ENCODE measurements at regions not wholly inside any gene's neighbourhood (a gene's known extent, or its start where the extent isn't known, plus 50 kb on each side); places are given as distances from the start of the nearest gene placed in this dataset.
"Not testable (repeated sequence)": the region's sequence is repeated elsewhere in the genome, so short reads cannot be mapped to it uniquely, and the experiment has no call there.

GRCh38 chr3:135393898-135394525 is 571.5 kb upstream of the PPP2R3A start:
- no peak for DNase-seq (ENCODE audit: low read depth in 1 of 2, low spot score in 1 of 2)

GRCh38 chr3:135412475-135412874 is 553.1 kb upstream of the PPP2R3A start:
- no peak for DNase-seq (ENCODE audit: low read depth in 1 of 2, low spot score in 1 of 2)

- no peak for DNase-seq (ENCODE audit: low read depth in 1 of 2, low spot score in 1 of 2)
Observed at GRCh38 chr3:135416182-135416581, 549.3 kb upstream of the PPP2R3A start.

- no peak for DNase-seq (ENCODE audit: low read depth in 1 of 2, low spot score in 1 of 2)
Observed at GRCh38 chr3:135419155-135419554, 546.4 kb upstream of the PPP2R3A start.

- DNase-seq (ENCODE audit: low read depth in 1 of 2, low spot score in 1 of 2), result no peak
Observed at GRCh38 chr3:135426508-135426907, 539.0 kb upstream of the PPP2R3A start.

DNA sequence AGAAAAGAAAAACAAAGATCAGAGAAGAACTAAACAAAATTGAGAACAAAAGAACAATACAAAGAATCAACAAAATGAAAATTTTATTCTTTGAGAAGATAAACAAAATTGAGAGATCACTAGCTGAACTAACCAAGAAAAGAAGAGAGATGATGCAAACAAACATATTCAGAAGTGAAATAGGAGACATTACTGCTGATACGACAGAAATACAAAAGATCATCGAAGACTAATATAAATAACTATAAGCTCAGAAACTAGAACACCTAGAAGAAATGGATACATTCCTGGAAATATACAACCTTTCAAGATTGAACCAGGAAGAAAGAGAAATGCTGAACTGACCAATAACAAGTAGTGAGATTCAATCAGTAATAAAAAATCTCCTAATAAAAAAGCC is 533.1 kb upstream of the PPP2R3A start:
- DNase-seq (ENCODE audit: low read depth in 1 of 2, low spot score in 1 of 2), result no peak

DNA sequence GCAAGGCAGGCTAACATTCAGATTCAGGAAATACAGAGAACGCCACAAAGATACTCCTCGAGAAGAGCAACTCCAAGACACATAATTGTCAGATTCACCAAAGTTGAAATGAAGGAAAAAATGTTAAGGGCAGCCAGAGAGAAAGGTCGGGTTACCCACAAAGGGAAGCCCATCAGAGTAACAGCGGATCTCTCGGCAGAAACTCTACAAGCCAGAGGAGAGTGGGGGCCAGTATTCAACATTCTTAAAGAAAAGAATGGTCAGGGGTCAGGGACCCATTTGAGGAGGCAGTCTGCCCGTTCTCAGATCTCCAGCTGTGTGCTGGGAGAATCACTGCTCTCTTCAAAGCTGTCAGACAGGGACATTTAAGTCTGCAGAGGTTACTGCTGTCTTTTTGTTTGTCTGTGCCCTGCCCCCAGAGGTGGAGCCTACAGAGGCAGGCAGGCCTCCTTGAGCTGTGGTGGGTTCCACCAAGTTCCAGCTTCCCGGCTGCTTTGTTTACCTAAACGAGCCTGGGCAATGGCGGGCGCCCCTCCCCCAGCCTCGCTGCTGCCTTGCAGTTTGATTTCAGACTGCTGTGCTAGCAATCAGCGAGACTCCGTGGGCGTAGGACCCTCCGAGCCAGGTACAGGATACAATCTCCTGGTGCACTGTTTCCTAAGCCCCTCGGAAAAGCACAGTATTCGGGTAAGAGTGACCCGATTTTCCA is 526.5 kb upstream of the PPP2R3A start:
- DNase-seq (ENCODE audit: low read depth in 1 of 2, low spot score in 1 of 2), result not testable (repeated sequence)

GRCh38 chr3:135439632-135440031 is 525.9 kb upstream of the PPP2R3A start:
- not testable (repeated sequence) for DNase-seq (ENCODE audit: low read depth in 1 of 2, low spot score in 1 of 2)

- no peak for DNase-seq (ENCODE audit: low read depth in 1 of 2, low spot score in 1 of 2)
Observed at GRCh38 chr3:135440233-135440632, 525.3 kb upstream of the PPP2R3A start.

DNA sequence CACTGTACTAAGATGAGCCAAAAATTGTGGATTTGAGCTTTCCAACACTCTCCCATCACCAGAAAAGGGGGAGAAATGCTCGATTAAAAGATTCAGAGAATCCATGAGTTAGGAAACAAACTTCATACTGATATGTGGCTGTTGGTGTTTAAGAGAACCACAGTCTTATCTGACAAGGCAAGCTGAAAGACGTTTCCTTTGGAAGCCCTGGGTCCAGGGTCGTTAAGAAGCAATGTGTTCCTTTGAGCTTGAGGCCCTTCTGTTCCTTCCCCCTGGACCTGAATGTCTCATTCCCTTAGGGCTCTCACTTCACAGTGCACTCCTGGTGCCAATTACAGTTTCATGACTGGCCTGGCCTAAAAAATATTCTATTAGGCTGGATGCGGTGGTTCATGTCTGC is 524.8 kb upstream of the PPP2R3A start:
- DNase-seq (ENCODE audit: low read depth in 1 of 2, low spot score in 1 of 2), result no peak

DNA sequence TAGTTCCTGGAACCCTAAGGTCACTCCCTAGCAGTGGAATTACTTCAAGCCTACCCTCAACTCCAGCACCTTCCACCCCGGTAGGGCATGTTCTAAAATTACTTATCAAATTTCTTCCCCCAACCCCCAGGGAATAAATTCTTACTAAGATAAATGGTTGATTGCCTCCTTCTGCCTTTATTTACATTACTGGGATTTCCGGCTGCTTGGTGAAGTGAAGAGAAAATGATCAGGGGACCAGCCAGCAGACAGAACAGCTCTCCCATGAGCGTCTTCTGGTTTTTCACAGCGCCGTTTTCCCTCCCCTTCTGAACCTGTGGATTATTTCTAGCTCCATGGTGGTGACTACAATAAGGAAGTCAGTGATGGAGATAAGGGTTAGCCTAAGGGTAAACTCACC is 521.5 kb upstream of the PPP2R3A start:
- no peak for DNase-seq (ENCODE audit: low read depth in 1 of 2, low spot score in 1 of 2)

GRCh38 chr3:135447483-135447882 is 518.0 kb upstream of the PPP2R3A start:
- no peak for DNase-seq (ENCODE audit: low read depth in 1 of 2, low spot score in 1 of 2)

GRCh38 chr3:135448520-135448919 is 517.0 kb upstream of the PPP2R3A start:
- DNase-seq (ENCODE audit: low read depth in 1 of 2, low spot score in 1 of 2), result no peak

DNA sequence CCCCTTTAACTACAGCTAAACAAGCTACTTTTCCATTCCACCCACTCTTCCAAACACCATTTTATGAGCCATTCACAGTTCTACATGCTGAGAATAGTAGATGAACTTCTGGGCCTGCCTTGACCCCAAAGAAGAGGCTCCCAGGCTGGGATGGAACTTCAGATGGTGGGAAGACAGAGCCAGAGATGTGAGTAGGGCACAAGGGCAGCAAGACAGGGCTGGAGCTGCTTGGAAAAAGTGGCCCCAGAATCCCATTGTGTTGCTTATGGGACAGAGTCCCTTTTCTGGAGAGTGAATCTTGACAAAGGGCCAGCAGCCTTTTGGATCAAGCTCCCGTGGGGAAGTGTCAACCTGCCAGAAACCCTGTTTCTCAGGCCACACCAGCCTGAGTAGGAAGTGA is 516.5 kb upstream of the PPP2R3A start:
- DNase-seq (ENCODE audit: low read depth in 1 of 2, low spot score in 1 of 2), result no peak

DNA sequence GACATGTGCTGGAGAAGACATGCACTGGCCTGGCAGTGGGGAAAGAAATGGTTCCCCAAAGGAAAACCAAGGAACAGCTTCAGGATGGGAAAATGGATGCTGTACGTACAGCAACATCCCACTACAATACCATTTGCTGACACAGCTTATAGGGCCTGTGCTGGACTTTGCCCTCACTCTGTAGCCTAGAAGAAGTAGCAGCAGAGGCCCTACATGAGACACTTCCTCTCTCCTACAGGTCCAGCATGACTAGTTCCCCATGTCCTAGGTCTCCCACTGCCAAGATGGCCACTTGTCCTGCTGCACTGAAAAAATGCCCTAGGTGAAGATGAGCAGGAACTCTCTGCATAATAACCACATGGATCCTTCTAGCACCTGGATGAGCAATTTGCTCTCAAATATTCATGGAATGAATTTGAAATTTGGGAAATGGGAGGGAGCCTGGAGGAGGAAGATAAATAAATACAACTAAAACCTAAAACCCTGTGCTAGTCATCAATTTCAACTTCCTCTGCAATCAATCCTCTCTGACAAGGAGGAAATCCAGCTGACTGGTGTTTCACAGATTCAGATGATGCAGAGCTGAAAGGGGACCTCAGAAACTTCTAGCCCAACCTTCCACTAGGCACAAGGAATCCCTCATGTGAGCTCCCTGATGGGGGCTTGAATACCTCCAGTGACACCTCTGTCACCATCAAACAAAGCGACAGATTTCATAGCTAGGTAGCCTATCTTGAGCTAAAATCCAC is 514.3 kb upstream of the PPP2R3A start:
- DNase-seq (ENCODE audit: low read depth in 1 of 2, low spot score in 1 of 2), result no peak

DNA sequence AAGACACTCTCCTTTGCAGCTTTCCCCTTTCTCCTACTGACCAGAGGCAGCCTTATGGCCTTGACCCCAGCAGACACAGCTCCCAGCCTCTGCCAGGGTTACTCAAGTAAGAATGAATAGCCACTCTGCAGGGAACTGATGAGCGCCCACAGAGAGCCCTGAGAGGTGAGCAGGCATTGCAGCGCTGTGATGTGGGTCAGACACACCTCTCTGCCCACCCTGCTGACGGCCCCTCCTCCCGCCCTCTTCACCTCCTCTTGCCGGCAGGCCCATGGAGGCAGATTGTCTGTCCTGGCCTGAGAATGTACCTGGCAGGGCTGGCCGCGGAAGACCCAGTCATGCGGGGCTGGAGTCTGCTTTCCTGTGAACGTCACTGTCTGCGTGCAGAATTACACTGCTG is 512.6 kb upstream of the PPP2R3A start:
- no peak for DNase-seq (ENCODE audit: low read depth in 1 of 2, low spot score in 1 of 2)

DNA sequence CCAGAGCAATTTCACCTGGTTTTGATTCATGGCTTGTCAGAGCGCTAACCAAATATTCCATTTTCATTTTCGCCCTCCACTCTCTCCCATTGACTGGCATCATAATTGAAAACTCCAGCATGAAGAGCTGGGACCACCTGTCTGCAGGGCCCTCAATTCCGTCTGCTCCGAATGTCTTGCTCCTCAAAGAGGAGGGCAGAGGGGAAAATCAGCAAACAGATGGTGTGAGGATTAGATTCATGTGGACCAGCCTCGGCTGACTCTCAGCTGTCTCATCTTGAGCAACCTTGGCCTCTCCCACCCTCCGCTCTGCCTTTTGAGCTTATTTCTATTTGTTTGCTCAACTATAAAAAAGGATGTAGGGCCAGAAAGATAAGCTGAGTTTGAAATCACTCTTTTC is 512.2 kb upstream of the PPP2R3A start:
- no peak for DNase-seq (ENCODE audit: low read depth in 1 of 2, low spot score in 1 of 2)

- DNase-seq (ENCODE audit: low read depth in 1 of 2, low spot score in 1 of 2), result no peak
Observed at GRCh38 chr3:135454890-135455289, 510.6 kb upstream of the PPP2R3A start.

- no peak for DNase-seq (ENCODE audit: low read depth in 1 of 2, low spot score in 1 of 2)
Observed at GRCh38 chr3:135456108-135456790, 509.3 kb upstream of the PPP2R3A start.

DNA sequence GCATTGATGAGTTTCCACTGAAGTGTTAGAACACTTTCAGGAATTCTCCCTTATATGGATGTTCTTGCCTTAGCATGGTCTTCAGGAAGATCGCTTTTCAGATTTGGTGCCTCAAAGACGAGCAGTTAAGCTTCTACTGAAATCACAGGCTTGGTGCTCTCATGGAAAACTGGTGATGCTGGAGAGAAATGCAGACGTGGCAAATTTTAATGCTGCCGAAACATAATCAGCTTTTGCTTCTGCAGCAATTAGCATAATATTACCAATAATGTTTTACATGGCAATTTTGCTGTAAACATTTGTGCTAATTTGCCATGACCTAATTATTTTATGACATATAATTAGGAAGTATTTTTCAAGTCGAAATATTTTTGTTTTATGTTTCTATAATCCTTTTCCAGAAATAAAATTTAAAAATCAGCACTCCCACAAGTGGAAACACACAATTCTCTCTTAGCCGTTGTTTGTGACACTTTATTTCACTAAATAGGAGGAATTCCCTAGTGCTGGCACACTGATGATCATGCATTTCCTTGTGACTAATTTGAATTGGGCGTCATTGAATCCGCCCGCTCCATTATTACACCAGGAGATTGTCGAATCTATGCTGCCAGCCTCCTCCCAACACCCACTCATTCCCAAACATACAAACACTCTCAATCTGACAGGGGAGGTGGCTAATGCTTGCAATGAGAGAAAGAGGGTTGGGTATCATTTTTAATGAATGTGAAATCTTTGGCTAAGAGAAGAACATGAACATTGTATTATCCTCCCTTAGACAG is 506.8 kb upstream of the PPP2R3A start:
- no peak for DNase-seq (ENCODE audit: low read depth in 1 of 2, low spot score in 1 of 2)

DNA sequence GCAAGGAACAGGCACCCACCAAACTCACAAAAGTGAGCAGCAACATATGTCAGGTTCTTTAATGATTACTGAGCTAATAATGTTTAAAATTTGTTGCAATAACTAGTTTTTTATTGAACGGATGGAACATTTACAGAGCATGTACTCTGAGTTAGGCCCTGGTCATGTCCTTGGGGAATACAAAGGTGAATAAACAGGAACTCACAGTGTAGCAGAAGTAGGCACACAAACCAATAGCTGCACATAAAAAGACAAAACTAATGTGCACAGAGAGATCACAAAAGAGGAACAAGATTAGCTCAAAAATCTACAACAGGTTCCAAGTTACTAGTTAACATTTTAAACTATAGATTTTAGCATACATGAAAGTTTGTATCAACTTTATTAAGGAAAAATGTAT is 505.3 kb upstream of the PPP2R3A start:
- no peak for DNase-seq (ENCODE audit: low read depth in 1 of 2, low spot score in 1 of 2)

All from stimulated activated CD4-positive, alpha-beta T cell treated with anti-CD3 and anti-CD28 coated beads, Interleukin-15, amount 100 ng/mL, for 1 hour (primary cell).